GM12801 (cell line): ENCODE measurements at regions not wholly inside any gene's neighbourhood (a gene's known extent, or its start where the extent isn't known, plus 50 kb on each side); places are given as distances from the start of the nearest gene placed in this dataset.

Experiments used
- CTCF ChIP-seq: IDR thresholded peaks from one replicate; pipeline ENCODE4 v1.5.1; 2011; ENCODE audit warnings: control low read depth; ENCODE audit not compliant: insufficient read length; ENCODE audit errors: extremely low read depth

DNA sequence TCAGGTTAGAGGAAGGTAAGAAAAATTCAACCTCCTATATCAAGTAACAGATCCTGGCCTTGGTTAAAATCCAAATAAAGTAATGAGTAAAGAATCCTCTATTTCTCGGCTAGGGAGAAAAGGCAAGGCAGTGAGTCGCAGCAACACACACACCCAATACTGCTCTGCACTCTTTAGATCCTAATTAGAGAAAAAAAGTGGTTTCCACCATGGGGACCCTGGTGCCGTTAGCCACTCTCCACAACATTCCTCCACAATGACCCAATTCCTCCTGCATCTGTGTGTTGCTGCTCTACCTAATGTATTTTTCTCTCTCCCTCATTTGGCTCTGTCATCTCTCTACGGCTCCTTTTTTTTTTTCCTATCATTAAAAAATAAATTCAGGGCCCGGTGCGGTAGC lies 462.7 kb downstream of the METTL4 start:
- TF ChIP-seq CTCF: no peak

DNA sequence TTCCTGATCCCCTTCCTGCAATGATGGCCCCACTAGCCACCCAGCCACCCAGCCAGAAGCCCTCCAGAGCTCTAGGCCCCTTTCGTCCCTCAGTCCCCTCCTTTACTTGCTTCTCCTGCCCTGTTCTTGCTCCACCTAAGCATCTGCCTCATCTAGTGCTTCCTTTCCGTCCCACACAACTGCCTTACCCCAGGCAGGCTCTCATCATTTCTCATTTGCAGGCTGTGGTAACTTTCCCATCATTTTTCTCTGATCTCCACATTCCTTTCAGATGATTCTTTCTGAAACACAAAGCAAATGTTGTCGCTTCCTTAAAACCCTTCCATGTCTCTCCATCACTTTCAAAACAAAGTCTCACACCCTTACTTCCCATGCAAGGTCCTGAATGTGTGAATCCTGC lies 459.8 kb downstream of the METTL4 start:
- TF ChIP-seq CTCF: no peak

DNA sequence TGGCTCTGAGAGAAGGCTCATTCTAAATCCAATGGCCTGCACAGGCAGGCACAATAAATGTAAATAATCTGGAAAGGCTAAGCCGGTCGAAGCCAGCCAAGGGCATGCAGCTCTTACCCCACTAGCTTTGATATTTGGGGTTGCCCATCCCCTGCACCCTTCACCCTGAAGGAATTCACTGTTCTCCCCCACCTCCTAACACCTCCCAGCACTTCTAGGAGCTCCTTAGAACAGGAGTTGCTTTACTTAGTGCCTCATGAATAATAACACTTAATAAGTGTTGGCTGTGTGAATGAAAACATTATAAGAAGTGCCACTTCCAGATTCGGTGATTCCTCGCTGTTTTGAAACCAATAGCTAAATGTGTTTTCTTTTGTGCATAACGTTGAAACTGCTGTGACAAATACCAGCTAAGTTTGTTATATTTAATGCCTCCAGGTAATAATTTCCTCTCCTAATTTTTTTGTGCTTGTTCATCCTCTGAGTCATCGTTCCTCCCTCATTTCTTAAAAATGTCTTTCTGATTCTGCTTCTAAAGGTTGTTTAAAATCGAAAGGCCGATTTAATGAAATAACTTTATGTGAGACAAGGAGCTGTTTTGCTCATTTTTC lies 458.8 kb downstream of the METTL4 start:
- no peak for TF ChIP-seq CTCF

GRCh38 chr18:2114289-2114688 lies 457.0 kb downstream of the METTL4 start:
- no peak for TF ChIP-seq CTCF

DNA sequence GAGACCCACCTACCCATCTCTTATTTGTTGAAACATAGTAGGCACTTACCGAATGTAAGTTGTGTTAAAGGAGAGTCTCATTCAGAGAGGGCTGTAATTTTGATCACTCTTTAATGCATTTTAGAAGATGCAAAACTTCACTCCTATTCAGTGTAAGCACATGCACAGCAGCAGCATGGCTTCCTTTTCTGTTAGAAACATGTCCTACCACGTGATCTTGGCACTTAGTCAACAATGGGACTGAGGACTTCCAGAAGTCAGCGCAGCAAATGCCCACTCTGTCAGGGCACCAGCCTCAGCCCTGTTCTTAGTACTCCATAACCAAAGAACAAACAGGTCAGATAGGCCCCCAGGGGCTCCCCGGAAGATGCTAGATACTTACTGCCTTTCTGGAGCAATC lies 456.5 kb downstream of the METTL4 start:
- TF ChIP-seq CTCF: no peak

DNA sequence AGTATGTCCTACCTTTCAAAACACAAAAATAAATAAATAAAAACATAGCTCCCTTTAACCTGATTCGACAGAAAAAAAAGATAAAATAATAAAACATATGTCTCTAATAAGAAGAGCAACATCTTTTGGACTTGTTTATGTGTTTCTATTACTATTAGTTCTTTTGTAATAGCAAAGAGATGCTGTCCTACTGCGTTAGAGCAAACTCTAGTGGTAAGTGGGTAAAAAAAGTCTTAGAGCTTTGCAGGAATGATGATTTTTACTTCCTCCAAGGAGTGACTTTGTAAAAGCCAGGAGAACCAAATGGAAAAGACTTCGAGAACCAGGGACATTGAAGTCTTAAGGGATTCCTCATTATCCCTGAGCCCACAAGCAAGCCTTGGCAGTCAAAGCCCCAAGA lies 450.1 kb downstream of the METTL4 start:
- TF ChIP-seq CTCF: no peak

GRCh38 chr18:2123077-2123476 lies 448.2 kb downstream of the METTL4 start:
- no peak for TF ChIP-seq CTCF

GRCh38 chr18:2134364-2134763 lies 436.9 kb downstream of the METTL4 start:
- TF ChIP-seq CTCF: no peak
